ENCODE measurements at regions not wholly inside any gene's neighbourhood (a gene's known extent, or its start where the extent isn't known, plus 50 kb on each side); places are given as distances from the start of the nearest gene placed in this dataset.

GRCh38 chr15:62231856-62232255 lies 66.8 kb upstream of the C2CD4B start:
- TF ChIP-seq POLR2AphosphoS5 (IDR thresholded peaks at IDR 0.05; ENCODE audit: low read depth) (no peak), CTCF (IDR thresholded peaks at IDR 0.05; ENCODE audit: insufficient read depth, low read length) (no peak), GABPA (IDR thresholded peaks at IDR 0.05; ENCODE audit: low read depth) (no peak), REST (IDR thresholded peaks at IDR 0.05; ENCODE audit: insufficient replicate concordance, low read depth) (no peak), SPI1 (IDR thresholded peaks at IDR 0.05; ENCODE audit: borderline replicate concordance, low read depth) (no peak)
- DNase-seq (ENCODE audit: low read depth in 1 of 2, low spot score in 1 of 2) = no peak
- H3K4me3 ChIP-seq (replicated peaks; ENCODE audit: insufficient read depth, low read length) = no peak overlapping the region
- no peak overlapping the region for H3K27ac ChIP-seq (replicated peaks)
- H3K27me3 ChIP-seq (ENCODE audit: insufficient read depth, poor library complexity, severe bottlenecking) = no peaks in the 10 kb centered on the region

DNA sequence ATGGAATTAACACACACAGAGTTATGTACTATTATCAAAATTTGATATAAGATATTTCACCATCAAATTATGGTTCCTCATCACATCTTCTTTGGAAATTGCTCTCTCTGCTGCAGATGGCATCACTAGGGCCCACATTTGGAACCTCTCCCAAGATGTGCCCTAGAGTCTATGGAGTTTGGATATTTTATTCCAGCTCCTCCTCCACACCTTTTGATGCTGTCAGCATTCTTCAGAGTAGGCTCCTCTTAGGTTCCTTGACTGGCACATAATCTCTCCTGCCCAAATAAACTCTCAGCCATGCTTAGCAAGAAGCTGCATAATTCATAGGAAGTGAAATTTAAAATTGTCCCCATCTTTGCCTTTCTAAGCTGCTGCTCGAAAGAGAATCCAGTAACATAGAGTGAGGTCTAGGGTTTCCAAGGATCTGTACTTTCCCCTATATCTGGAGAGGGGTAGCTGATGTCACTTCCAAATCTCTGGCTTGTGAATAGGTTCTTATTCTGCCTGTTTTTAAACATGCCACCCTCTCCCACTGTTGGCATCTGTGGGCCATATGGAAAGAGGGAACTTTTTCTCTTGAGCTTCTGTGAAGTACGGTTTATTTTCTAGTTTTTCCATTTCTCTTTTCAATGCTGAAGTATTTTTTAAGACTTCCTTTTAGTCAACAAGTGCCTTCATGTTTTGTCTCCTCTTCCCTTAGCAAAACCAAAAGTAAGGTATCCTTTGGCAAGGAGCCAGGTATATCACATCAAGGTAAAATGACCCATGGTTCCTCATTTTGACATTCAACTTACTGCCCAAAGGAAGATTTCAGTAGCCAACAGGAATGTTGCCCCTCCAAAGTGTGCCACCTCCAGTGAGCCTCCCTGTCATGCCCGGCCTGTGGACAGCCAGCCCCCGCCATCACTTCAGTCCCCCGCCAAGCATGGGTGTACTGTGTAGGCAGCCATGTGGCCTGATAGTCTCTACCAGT lies 75.3 kb upstream of the C2CD4B start:
- Histone ChIP-seq H3K27ac (replicated peaks) (no peak overlapping the region), H3K4me3 (replicated peaks; ENCODE audit: insufficient read depth, low read length) (no peak overlapping the region), H3K27me3 (ENCODE audit: insufficient read depth, poor library complexity, severe bottlenecking) (no peaks in the 10 kb centered on the region)
- TF ChIP-seq GABPA (IDR thresholded peaks at IDR 0.05; ENCODE audit: low read depth) (no peak), CTCF (IDR thresholded peaks at IDR 0.05; ENCODE audit: insufficient read depth, low read length) (no peak), SPI1 (IDR thresholded peaks at IDR 0.05; ENCODE audit: borderline replicate concordance, low read depth) (no peak), REST (IDR thresholded peaks at IDR 0.05; ENCODE audit: insufficient replicate concordance, low read depth) (no peak), POLR2AphosphoS5 (IDR thresholded peaks at IDR 0.05; ENCODE audit: low read depth) (no peak)
- no peak for DNase-seq (ENCODE audit: low read depth in 1 of 2, low spot score in 1 of 2)

DNA sequence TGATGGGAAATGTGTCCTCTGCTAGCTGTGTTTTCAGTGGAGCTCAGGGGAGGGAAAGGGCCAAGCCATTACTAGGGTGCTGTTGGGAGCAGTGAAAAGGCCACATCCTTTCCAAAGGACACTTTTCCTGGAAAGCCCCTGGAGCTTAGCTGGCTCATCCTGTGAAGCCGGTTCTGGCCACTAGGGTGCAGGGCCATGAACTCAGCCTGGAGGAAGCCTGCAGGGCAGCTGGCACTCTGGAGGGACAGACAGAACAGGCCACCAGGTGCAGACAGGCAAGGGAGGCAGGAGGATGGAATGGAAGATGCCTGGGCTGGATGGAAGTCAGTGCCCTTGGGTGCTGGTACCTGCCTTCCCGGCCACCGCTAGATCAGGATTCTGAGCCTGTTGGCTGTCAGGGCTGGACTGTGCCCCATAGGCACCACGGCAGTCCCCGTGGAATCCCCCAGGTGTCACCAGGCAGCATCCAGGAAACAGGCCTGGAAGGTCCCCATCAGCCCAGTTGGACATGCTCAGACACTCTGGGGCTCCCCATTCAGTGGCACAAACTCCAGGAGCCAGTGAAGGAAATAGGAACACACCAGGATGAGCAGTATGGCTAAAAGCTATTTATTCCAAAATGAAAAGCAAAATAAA lies 76.2 kb upstream of the C2CD4B start:
- no peak overlapping the region for H3K4me3 ChIP-seq (replicated peaks; ENCODE audit: insufficient read depth, low read length)
- no peak overlapping the region for H3K27ac ChIP-seq (replicated peaks)
- H3K27me3 ChIP-seq (ENCODE audit: insufficient read depth, poor library complexity, severe bottlenecking) = no peaks in the 10 kb centered on the region
- DNase-seq (ENCODE audit: low read depth in 1 of 2, low spot score in 1 of 2) = no peak
- TF ChIP-seq POLR2AphosphoS5 (IDR thresholded peaks at IDR 0.05; ENCODE audit: low read depth) (no peak), REST (IDR thresholded peaks at IDR 0.05; ENCODE audit: insufficient replicate concordance, low read depth) (no peak), SPI1 (IDR thresholded peaks at IDR 0.05; ENCODE audit: borderline replicate concordance, low read depth) (no peak)
